Pancreas (tissue), 10 donors: ENCODE measurements at regions not wholly inside any gene's neighbourhood (a gene's known extent, or its start where the extent isn't known, plus 50 kb on each side); places are given as distances from the start of the nearest gene placed in this dataset.

ENCODE experiments used
- ATAC-seq, 4 donors: fragments of 200-7000 bp; cut with Tn5 transposase; one replicate each; pipeline versions ENCODE4 v1.8.0 to v1.9.1; 2020; ENCODE audit warnings: mild to moderate bottlenecking in 4 of 4, moderate library complexity in 4 of 4
- DNase-seq, 6 donors: peaks; one replicate each; pipeline ENCODE4 v3.0.0-alpha.2; 2020
- FAIRE-seq: peaks from 2 replicates; lab custom pipeline; 2012; peaks lifted over from hg19 to GRCh38; lab: Jason Lieb, UNC
- H3K27ac ChIP-seq, 4 donors: fragments of 200-600 bp; sonication (generic); 1 replicate in 3 of 4; 2 replicates in 1 of 4; pipeline versions ENCODE4 v1.5.0 to v1.8.0; 2020
- H3K27me3 ChIP-seq, 4 donors: fragments of 200-600 bp; one replicate each; pipeline ENCODE4 v1.8.0; 2021
- H3K36me3 ChIP-seq, 3 donors: fragments of 200-600 bp; sonication (generic) in 1 of 3; one replicate each; pipeline versions ENCODE4 v1.5.0 to v1.8.0; 2020 to 2021
- H3K4me1 ChIP-seq, 3 donors: fragments of 200-600 bp; one replicate each; pipeline ENCODE4 v1.8.0; 2021
- H3K4me3 ChIP-seq, 4 donors: fragments of 200-600 bp; sonication (generic) in 2 of 4; one replicate each; pipeline versions ENCODE4 v1.5.0 to v1.8.0; 2020 to 2021
- H3K9me3 ChIP-seq, 4 donors: fragments of 200-600 bp; one replicate each; pipeline ENCODE4 v1.8.0; 2021
- WGBS, 2 donors: extraction: QIAGEN DNeasy Blood & Tissue Kit; methylation state at CpG; one replicate each; pipeline ENCODE4 v1.1.7; 2013; 5-methylcytosine and 5-hydroxymethylcytosine counted together
- intact Hi-C, 3 donors: fragments of 100-400 bp; cut with DNase I; formaldehyde crosslinking; loops; one replicate each; pipeline versions ENCODE4 v1.11.1 to v1.14.2; 2022
- TF ChIP-seq, protein P1 (sequence below), 4 donors: fragments of 200-600 bp; sonication (generic) in 3 of 4; IDR thresholded peaks; one replicate each; pipeline versions ENCODE4 v1.5.0 to v1.8.0; 2021; ENCODE audit warnings: antibody characterized with exemption in 4 of 4
- donor health status: healthy with polysubstance abuse.
- donor health status: DM: no; HTN: no; CAD: no; lungs with moderate emphysema.
- donor health status: DM: no; HTN: no; CAD: no.
- donor health status: control.
- donor health status: control.
- donor health status: Bipolar disorder and iron deficiency.
- donor health status: DM: yes; HTN: yes; CAD: no.
- donor health status: DM: no; HTN: no; CAD: no.
- donor health status: DM: no; HTN: no; CAD: no.
- donor health status: DM: yes; HTN: yes; CAD: no.

DNA sequence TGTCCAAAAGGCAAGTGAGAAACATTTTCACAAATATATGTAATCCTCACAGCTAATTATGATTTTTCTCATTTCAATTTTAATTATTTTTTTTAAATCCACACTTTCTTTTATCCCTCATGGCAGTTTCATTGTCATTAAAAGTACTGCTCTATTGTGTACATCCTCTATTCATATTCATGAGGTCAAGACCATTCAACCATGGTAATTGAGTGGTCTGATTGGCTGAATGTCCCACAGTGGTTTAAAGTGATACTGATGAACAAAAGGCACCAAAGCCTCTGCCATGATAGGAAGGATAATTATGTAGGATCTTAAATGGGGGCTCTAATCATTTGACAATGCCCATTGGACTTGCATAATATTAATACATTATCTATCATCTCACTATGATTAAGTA, 108.4 kb upstream of the EPHA4 start:
- FAIRE-seq, result no peak
- ATAC-seq, result no peak
- no peak for DNase-seq
- Histone ChIP-seq H3K9me3 (no peaks in the 10 kb centered on the region), H3K36me3 (no peaks in the 10 kb centered on the region), H3K4me1 (no peaks in the 10 kb centered on the region), H3K27me3 (no peaks in the 10 kb centered on the region), H3K27ac (no peak overlapping the region), H3K4me3 (no peak overlapping the region)
- intact Hi-C loops, result no loop called here
- TF ChIP-seq, protein P1, sequence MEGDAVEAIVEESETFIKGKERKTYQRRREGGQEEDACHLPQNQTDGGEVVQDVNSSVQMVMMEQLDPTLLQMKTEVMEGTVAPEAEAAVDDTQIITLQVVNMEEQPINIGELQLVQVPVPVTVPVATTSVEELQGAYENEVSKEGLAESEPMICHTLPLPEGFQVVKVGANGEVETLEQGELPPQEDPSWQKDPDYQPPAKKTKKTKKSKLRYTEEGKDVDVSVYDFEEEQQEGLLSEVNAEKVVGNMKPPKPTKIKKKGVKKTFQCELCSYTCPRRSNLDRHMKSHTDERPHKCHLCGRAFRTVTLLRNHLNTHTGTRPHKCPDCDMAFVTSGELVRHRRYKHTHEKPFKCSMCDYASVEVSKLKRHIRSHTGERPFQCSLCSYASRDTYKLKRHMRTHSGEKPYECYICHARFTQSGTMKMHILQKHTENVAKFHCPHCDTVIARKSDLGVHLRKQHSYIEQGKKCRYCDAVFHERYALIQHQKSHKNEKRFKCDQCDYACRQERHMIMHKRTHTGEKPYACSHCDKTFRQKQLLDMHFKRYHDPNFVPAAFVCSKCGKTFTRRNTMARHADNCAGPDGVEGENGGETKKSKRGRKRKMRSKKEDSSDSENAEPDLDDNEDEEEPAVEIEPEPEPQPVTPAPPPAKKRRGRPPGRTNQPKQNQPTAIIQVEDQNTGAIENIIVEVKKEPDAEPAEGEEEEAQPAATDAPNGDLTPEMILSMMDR (IDR thresholded peaks at IDR 0.05), result no peak

DNA sequence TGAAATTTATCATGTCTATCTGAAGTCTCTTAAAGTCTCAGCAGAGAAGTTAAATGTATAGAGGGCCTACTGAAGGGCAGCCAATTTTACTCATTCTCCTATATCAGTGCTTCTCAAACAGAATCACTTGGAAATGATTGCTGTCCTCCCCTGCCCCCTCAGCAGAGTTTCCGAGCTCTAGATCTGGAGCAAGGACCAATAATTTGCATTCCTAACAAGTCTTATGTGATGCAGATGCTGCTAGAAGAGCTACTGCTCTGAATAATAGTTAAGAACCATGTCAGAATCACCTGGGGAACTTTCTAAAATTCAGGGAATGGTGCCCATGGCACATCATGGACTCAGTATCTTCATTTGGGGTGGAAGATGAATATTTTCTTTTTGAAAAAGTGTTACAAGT, 105.6 kb upstream of the EPHA4 start:
- Histone ChIP-seq H3K36me3 (no peaks in the 10 kb centered on the region), H3K9me3 (no peaks in the 10 kb centered on the region), H3K4me3 (no peak overlapping the region), H3K27ac (no peak overlapping the region), H3K27me3 (no peaks in the 10 kb centered on the region), H3K4me1 (no peaks in the 10 kb centered on the region)
- no peak for ATAC-seq
- intact Hi-C loops, result no loop called here
- DNase-seq, result no peak
- TF ChIP-seq, protein P1 (IDR thresholded peaks at IDR 0.05), result no peak
- FAIRE-seq, result no peak
- 72 to 89% methylated on average over 1 of the region's 1 CpG for WGBS, 2 donors

DNA sequence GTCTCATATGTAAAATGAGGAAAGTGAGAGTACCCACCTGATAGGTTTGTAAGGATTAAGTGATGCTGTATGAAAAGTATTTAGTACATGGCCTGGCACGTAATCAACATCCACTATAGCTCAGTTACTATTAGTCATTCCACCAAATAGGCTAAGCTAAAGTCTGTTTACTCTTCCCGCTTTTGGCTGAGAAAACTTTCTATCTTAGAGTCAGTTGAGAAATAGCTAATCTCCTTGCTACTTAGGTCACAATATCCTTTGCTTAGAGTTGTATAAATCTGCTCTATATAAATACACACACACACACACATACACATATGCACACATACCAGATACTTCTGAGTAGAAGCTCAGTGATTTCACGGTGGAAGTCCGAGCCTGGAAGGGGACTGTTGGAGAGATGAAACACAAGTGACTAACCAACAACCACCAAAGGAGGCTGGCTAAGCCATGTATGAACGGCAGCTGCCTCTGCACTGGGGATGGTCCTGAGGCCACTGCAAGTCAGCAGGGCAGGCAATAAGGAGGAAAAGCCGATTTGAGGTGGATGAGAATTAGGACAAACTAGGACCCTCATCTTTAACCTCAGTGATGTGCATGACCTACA, 104.6 kb upstream of the EPHA4 start:
- 67 to 72% methylated on average over 6 of the region's 6 CpGs for WGBS, 2 donors
- intact Hi-C loops, result no loop called here

DNA sequence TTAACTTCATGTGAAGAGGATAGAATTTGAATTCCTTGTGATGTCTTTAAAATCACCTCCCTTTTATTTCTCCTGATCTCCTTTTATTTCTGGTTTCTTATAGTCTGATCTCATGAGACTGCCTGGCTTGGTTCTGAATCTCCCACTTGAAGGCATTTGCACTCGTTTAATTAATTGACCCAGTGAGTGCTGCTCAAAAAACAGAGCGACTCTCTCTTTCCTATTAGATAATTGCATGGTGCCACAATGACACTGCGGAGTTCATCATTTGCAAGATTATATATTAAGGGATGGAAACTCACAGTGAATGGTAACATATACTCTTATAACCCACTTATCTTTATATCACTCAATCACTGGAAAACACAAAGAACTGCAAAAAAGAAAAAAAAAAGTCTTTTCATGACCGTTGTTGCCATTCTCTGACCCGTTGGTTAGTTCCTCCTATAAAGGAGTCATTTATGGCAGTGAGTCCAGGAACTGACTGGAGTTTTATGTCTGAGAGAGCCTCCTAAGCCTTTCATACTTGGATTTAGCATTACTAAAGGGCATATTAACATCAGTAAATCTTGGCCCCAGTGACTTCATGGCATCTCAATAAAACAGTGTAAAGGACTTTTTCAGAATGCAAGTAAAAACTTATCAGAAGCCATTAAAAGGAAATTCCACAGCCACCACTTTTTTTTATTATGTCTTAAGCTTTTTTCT, 103.3 kb upstream of the EPHA4 start:
- intact Hi-C loops, result no loop called here
- Histone ChIP-seq H3K27me3 (no peaks in the 10 kb centered on the region), H3K9me3 (no peaks in the 10 kb centered on the region), H3K4me1 (no peaks in the 10 kb centered on the region), H3K36me3 (no peaks in the 10 kb centered on the region), H3K4me3 (no peak overlapping the region), H3K27ac (no peak overlapping the region)
- TF ChIP-seq, protein P1 (IDR thresholded peaks at IDR 0.05), result no peak
- FAIRE-seq (no peak), DNase-seq (no peak), ATAC-seq (no peak)
- WGBS, 2 donors, result 51 to 65% methylated on average over 5 of the region's 5 CpGs

More for the DNA sequence above, 104.6 kb upstream of the EPHA4 start:
- DNase-seq, result peak in 1 of 6 donors; percentile 16
- TF ChIP-seq, protein P1 (IDR thresholded peaks at IDR 0.05), result no peak
- no peak for ATAC-seq
- Histone ChIP-seq H3K27me3 (no peaks in the 10 kb centered on the region), H3K9me3 (no peaks in the 10 kb centered on the region), H3K4me3 (no peak overlapping the region), H3K4me1 (no peaks in the 10 kb centered on the region), H3K27ac (no peak overlapping the region), H3K36me3 (no peaks in the 10 kb centered on the region)
- FAIRE-seq, result no peak

DNA sequence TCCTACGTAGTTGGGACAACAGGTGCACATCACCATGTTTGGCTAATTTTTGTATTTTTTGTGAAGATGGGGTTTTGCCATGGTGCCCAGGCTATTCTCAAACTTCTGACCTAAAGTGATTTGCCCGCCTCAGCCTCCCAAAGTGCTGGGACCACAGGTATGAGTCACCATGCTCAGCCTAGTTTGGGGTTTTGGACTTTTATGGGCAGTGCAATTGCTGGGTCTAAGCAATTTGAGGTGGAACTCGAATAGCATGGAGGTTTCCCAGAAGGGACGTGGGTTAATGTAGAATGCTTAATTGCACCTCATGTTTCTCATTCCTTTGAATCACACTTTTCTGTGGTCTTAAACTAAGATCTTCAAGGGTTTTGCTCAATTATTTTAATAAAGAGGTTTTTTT, 102.3 kb upstream of the EPHA4 start:
- DNase-seq (no peak), ATAC-seq (no peak), FAIRE-seq (no peak)
- H3K27me3 ChIP-seq, result no peaks in the 10 kb centered on the region
- no peak overlapping the region for H3K27ac ChIP-seq
- H3K36me3 ChIP-seq, result no peaks in the 10 kb centered on the region
- TF ChIP-seq, protein P1 (IDR thresholded peaks at IDR 0.05), result no peak
- WGBS, 2 donors, result 70 to 81% methylated on average over 4 of the region's 4 CpGs
- H3K4me3 ChIP-seq, result no peak overlapping the region
- intact Hi-C loops, result no loop called here
- no peaks in the 10 kb centered on the region for H3K4me1 ChIP-seq
- no peaks in the 10 kb centered on the region for H3K9me3 ChIP-seq
